Karpas-422 (cell line): ENCODE measurements at regions not wholly inside any gene's neighbourhood (a gene's known extent, or its start where the extent isn't known, plus 50 kb on each side); places are given as distances from the start of the nearest gene placed in this dataset.

Experiments used
- DNase-seq: peaks from one replicate; pipeline ENCODE4 v3.0.0-alpha.2; 2015
- H2AFZ ChIP-seq: fragments of 200-600 bp; sonication (generic); 2 replicates; pipeline ENCODE4 v1.6.1; 2014; ENCODE audit warnings: antibody characterized with exemption, low read length, mixed read lengths
- H3K27ac ChIP-seq: fragments of 200-600 bp; sonication (generic); 2 replicates; pipeline ENCODE4 v1.5.1; 2014; ENCODE audit warnings: mild to moderate bottlenecking, low read length, moderate library complexity
- H3K27me3 ChIP-seq: fragments of 200-600 bp; sonication (generic); 2 replicates; pipeline ENCODE4 v1.6.1; 2014; ENCODE audit warnings: low read length, mixed read lengths
- H3K36me3 ChIP-seq: fragments of 200-600 bp; sonication (generic); 2 replicates; pipeline ENCODE4 v1.6.1; 2014; ENCODE audit warnings: low read length, mixed read lengths; ENCODE audit not compliant: insufficient read depth
- H3K4me1 ChIP-seq: fragments of 200-600 bp; sonication (generic); 2 replicates; pipeline ENCODE4 v1.6.1; 2014; ENCODE audit warnings: mild to moderate bottlenecking, low read length, mixed read lengths
- H3K4me2 ChIP-seq: fragments of 200-600 bp; sonication (generic); 2 replicates; pipeline ENCODE4 v1.6.1; 2014; ENCODE audit warnings: low read length, low read depth, mild to moderate bottlenecking; ENCODE audit not compliant: poor library complexity, severe bottlenecking
- H3K4me3 ChIP-seq: fragments of 200-600 bp; sonication (generic); 2 replicates; pipeline ENCODE4 v1.5.1; 2014; ENCODE audit warnings: mild to moderate bottlenecking, antibody characterized with exemption, low read length, mixed read lengths
- H3K79me2 ChIP-seq: fragments of 200-600 bp; sonication (generic); 2 replicates; pipeline ENCODE4 v1.6.1; 2014; ENCODE audit warnings: mild to moderate bottlenecking, low read length, mixed read lengths
- H3K9ac ChIP-seq: fragments of 200-600 bp; sonication (generic); 2 replicates; pipeline ENCODE4 v1.6.0; 2014; ENCODE audit warnings: low read length
- H3K9me2 ChIP-seq: fragments of 200-600 bp; sonication (generic), shearing (Covaris generic); replicated peaks from 2 replicates; pipeline ENCODE4 v1.6.0; 2014; ENCODE audit warnings: mild to moderate bottlenecking, low read length, moderate library complexity; ENCODE audit not compliant: insufficient read depth
- H3K9me3 ChIP-seq: fragments of 300-700, 200-600 bp; sonication (generic); 2 replicates; pipeline ENCODE4 v1.6.1; 2014; ENCODE audit warnings: low read length, mixed read lengths
- H4K20me1 ChIP-seq: fragments of 200-600 bp; sonication (generic); 2 replicates; pipeline ENCODE4 v1.6.1; 2014; ENCODE audit warnings: mild to moderate bottlenecking, antibody characterized with exemption, low read length, low read depth; ENCODE audit not compliant: insufficient read depth

DNA sequence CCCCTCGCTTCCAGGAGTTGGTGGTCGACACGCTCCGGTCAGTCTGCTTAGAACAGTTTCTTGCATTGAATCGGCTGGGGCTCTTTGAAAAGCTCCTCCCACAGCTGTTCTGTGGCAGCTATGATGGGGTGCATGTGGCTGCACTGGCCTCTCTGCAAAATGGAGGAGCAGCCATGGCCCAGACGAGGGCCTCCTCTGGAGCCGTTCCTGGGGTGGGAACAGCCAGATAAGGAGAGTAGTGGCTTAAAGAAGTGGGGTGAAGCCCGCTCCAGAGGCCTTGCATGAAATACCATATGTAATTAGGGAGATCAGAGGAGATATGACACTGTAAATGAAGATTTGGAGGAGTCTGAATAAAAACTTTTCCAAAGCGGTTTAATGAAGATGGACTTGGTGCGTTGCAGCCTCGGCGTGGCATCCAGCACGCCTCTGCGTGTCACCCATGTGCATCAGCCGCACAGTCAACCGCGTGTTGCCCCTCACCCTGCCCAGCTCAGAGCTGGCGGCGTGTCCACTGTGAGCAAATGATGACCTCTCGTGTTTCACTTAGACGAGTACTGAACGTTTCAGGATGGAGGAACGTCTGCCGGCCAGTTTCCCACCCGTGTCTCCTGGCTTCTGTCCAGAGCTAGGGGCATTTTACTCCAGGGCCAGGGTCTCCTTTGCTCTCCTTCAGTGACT lies 199.2 kb downstream of the TEX29 start:
- no peaks in the 10 kb centered on the region for H4K20me1 ChIP-seq
- no peak overlapping the region for H2AFZ ChIP-seq
- no peaks in the 10 kb centered on the region for H3K36me3 ChIP-seq
- no peak for DNase-seq
- no peaks in the 10 kb centered on the region for H3K4me1 ChIP-seq
- no peak overlapping the region for H3K27ac ChIP-seq
- H3K9ac ChIP-seq: no peak overlapping the region
- no peaks in the 10 kb centered on the region for H3K9me3 ChIP-seq
- no peak overlapping the region for H3K4me2 ChIP-seq
- no peak overlapping the region for H3K4me3 ChIP-seq
- H3K9me2 ChIP-seq: no peaks in the 10 kb centered on the region
- H3K27me3 ChIP-seq: no peaks in the 10 kb centered on the region
- H3K79me2 ChIP-seq: no peaks in the 10 kb centered on the region

DNA sequence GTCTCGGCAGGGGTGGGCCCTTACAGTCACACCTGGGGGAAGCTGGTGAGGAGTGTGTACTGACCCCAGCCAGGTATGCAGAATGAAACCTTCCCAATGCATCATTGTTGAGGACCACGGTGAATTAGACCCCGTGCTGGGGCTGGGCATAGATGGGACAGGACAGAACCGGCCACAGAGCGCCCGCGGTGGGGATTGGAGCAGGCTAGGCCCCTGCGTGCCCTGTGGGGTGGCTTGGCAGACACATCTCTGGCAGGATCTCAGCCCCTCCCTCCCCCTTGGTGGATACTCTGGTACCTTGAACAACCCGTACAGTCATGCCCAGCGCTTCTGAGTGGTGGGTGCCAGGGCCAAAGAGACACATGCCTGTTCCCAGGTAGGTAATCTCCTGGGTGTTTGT lies 200.6 kb downstream of the TEX29 start:
- H3K4me1 ChIP-seq: no peaks in the 10 kb centered on the region
- DNase-seq: no peak
- no peaks in the 10 kb centered on the region for H4K20me1 ChIP-seq
- no peaks in the 10 kb centered on the region for H3K36me3 ChIP-seq
- no peak overlapping the region for H3K9ac ChIP-seq
- H3K27ac ChIP-seq: no peak overlapping the region
- H3K9me2 ChIP-seq: no peaks in the 10 kb centered on the region
- H3K27me3 ChIP-seq: no peaks in the 10 kb centered on the region
- H3K79me2 ChIP-seq: no peaks in the 10 kb centered on the region
- H3K4me3 ChIP-seq: no peak overlapping the region
- H2AFZ ChIP-seq: no peak overlapping the region
- no peak overlapping the region for H3K4me2 ChIP-seq
- H3K9me3 ChIP-seq: no peaks in the 10 kb centered on the region

DNA sequence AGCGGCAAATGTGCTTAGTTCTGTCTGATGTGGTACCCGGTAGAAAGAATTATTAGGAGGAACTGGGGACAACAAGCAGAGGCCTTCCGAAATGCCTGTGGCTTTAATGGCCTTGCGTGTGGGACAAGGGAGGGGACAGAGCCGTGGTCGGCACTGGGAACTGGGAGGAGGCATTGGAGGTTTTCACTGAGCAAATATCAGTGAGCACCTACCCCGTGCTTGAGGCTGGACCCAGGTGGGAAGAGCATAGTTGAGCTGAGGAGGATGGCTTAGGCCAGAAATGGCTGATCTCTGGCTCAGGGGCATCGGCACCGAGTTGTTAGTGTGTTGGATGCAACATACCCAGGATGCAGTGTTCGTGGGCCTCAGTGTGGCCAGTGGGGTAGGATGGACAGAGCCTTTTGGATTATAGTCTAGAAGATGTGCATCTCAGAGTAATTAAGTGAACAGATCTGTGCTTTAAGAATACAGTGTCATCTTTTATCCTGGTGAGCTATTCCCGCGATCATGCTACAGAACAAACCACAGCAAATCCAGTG lies 201.3 kb downstream of the TEX29 start:
- Histone ChIP-seq H3K27me3 (no peaks in the 10 kb centered on the region), H3K4me1 (no peaks in the 10 kb centered on the region), H3K9me3 (no peaks in the 10 kb centered on the region), H3K9ac (no peak overlapping the region), H2AFZ (no peak overlapping the region), H3K27ac (no peak overlapping the region), H3K4me3 (no peak overlapping the region), H3K9me2 (no peaks in the 10 kb centered on the region), H3K4me2 (no peak overlapping the region), H3K36me3 (no peaks in the 10 kb centered on the region), H4K20me1 (no peaks in the 10 kb centered on the region), H3K79me2 (no peaks in the 10 kb centered on the region)
- no peak for DNase-seq

DNA sequence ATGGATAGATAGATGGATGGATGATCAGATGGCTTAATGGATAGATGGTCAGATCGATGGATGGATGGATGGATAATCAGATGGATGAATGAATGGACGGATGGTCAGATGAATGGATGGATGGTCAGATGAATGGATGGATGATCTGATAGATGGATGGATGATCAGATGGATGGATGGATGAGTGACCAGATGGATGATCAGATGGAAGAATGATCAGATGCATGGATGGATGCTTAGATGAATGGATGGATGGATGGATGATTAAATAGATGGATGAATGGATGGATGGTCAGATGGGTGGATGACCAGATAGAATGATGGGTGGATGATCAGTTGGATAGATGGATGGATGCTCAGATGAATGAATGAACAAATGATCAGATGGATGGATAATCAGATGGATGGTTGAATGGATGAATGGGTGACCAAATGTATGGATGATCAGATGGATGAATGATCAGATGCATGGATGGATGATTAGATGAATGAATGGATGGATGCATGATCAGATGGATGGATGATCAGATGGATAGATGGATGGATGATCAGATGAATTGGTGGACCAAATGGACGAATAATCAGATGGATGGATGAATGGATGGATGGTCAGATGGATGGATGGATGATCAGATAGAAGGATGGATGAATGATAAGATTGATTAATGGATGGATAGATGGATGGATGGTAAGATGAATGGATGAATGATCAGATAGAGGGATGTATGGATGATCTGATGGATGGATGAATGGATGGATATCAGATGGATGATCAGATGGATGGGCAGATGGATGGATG lies 205.1 kb downstream of the TEX29 start:
- no peaks in the 10 kb centered on the region for H4K20me1 ChIP-seq
- no peak overlapping the region for H3K4me2 ChIP-seq
- H3K79me2 ChIP-seq: no peaks in the 10 kb centered on the region
- H3K4me1 ChIP-seq: no peaks in the 10 kb centered on the region
- H3K9me3 ChIP-seq: no peaks in the 10 kb centered on the region
- no peak overlapping the region for H2AFZ ChIP-seq
- no peak for DNase-seq
- no peak overlapping the region for H3K4me3 ChIP-seq
- no peaks in the 10 kb centered on the region for H3K27me3 ChIP-seq
- no peaks in the 10 kb centered on the region for H3K9me2 ChIP-seq
- H3K27ac ChIP-seq: no peak overlapping the region
- no peak overlapping the region for H3K9ac ChIP-seq
- no peaks in the 10 kb centered on the region for H3K36me3 ChIP-seq

DNA sequence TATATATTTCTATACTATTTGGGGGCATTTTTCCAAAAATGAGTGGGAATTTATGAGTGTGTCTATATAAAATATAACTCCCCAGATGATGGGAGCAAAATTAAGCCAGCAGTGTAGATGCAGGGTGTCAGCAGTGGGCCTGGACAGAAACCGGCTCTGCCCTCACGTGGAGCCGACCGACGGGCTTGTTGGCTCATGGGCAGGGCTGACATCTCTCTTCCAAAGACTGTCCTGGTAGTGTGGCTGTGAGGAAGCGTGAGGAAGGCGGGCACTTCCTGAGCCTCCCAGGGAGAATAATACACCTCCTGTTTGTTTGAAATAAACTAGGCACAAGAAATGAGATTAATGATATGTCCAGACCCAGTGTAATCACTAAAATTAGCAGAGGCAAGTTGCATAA lies 206.5 kb downstream of the TEX29 start:
- Histone ChIP-seq H3K4me3 (no peak overlapping the region), H2AFZ (no peak overlapping the region), H3K4me2 (no peak overlapping the region), H3K36me3 (no peaks in the 10 kb centered on the region), H3K9me3 (no peaks in the 10 kb centered on the region), H3K9ac (no peak overlapping the region), H4K20me1 (no peaks in the 10 kb centered on the region), H3K9me2 (no peaks in the 10 kb centered on the region), H3K27me3 (no peaks in the 10 kb centered on the region), H3K4me1 (no peaks in the 10 kb centered on the region), H3K27ac (no peak overlapping the region), H3K79me2 (no peaks in the 10 kb centered on the region)
- no peak for DNase-seq

DNA sequence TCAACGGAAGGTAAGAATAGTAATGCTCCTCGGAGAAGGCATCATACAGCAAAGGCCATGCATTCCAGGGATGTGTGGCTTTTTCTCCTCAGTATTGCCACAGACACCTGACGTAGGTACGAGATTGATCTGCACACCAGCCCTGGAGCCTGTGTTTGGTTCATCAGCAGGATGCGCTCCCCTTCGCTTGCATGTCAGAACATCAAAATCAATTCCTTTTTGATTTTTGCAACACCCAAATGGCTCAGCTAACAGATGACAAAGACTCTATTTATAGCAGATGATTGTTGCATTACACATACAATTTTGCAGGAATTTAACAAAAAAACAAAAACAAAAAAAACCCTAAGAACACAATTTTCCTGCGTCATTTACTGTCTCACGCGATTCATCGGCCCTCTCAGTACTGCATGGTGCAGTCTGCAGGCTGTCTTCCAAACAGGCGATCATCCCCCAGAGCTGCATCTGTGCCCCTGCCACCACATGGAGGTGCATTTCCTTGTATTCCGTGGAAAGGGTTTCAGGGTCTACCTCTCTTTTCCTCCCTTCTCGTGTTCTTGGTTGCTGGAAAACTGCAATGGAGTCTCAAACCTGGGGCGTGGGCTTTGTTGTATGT lies 207.3 kb downstream of the TEX29 start:
- H2AFZ ChIP-seq: no peak overlapping the region
- H3K27ac ChIP-seq: no peak overlapping the region
- H3K4me2 ChIP-seq: no peak overlapping the region
- H3K9me3 ChIP-seq: no peaks in the 10 kb centered on the region
- H3K79me2 ChIP-seq: no peaks in the 10 kb centered on the region
- H4K20me1 ChIP-seq: no peaks in the 10 kb centered on the region
- no peaks in the 10 kb centered on the region for H3K4me1 ChIP-seq
- H3K4me3 ChIP-seq: no peak overlapping the region
- H3K9ac ChIP-seq: no peak overlapping the region
- H3K27me3 ChIP-seq: no peaks in the 10 kb centered on the region
- DNase-seq: no peak
- H3K9me2 ChIP-seq: no peaks in the 10 kb centered on the region
- no peaks in the 10 kb centered on the region for H3K36me3 ChIP-seq

DNA sequence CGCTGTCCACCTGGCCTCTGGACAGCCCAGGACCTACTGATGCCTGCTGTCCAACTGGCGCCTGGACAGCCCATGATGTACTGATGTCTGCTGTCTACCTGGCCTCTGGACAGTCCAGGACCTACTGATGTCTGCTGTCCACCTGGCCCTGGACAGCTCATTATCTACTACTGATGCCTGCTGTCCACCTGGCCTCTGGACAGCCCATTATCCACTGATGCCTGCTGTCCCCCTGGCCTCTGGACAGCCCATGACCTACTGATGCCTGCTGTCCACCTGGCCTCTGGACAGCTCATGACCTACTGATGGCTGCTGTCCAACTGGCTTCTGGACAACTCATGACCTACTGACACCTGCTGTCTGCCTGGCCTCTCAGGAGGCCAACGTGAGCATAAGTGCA lies 208.1 kb downstream of the TEX29 start:
- 0 out of 2 replicates have a peak, but pooled peaks cover 3% of the 10 kb centered on the region for H4K20me1 ChIP-seq
- no peaks in the 10 kb centered on the region for H3K9me3 ChIP-seq
- H2AFZ ChIP-seq: no peak overlapping the region
- H3K4me2 ChIP-seq: no peak overlapping the region
- H3K4me1 ChIP-seq: no peaks in the 10 kb centered on the region
- no peak for DNase-seq
- H3K9ac ChIP-seq: no peak overlapping the region
- no peaks in the 10 kb centered on the region for H3K27me3 ChIP-seq
- no peak overlapping the region for H3K27ac ChIP-seq
- H3K4me3 ChIP-seq: no peak overlapping the region
- H3K79me2 ChIP-seq: no peaks in the 10 kb centered on the region
- no peaks in the 10 kb centered on the region for H3K36me3 ChIP-seq
- H3K9me2 ChIP-seq: no peaks in the 10 kb centered on the region

DNA sequence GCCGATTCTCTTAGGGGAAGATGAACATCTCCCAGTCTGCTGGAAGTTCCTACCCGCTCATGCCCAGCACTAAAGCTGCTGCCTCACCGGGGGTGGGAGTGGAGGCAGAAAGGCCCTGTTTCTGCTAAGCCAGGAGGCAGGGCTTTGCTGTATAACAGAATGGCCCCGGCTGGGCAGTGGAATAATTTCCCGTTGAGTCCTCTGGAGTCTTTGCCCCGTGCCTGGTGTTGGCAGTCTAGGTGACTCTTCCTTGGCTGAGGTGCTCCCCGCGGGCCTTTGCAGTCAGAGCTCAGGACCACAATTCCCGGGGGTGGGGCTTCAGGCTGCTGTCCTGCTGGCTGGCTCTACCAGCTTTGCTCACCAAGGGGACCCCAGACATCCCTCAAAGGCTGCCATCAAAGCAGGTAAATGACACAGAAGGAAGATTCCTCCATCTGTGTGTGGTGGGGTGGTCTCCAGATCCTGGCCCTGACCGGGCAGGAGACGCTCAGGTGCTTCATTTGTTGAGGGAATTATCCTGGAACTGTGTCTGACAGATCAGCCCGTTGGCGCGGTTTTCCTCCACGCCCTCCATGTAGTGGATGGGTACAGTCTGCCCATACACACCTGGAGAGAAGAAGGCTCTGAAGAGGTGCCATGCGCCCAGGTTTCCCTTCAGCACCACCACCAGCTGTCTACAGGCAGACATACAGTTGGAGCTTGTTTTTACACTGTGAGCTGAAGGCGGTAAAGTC lies 209.9 kb downstream of the TEX29 start:
- no peaks in the 10 kb centered on the region for H3K36me3 ChIP-seq
- no peak overlapping the region for H2AFZ ChIP-seq
- no peaks in the 10 kb centered on the region for H3K9me2 ChIP-seq
- H4K20me1 ChIP-seq: 0 out of 2 replicates have a peak, but pooled peaks cover 3% of the 10 kb centered on the region
- no peaks in the 10 kb centered on the region for H3K27me3 ChIP-seq
- H3K9me3 ChIP-seq: no peaks in the 10 kb centered on the region
- H3K9ac ChIP-seq: no peak overlapping the region
- no peaks in the 10 kb centered on the region for H3K4me1 ChIP-seq
- no peak overlapping the region for H3K4me3 ChIP-seq
- DNase-seq: no peak
- no peak overlapping the region for H3K27ac ChIP-seq
- no peaks in the 10 kb centered on the region for H3K79me2 ChIP-seq
- H3K4me2 ChIP-seq: no peak overlapping the region
